Trophoblast cell (in vitro differentiated cells and primary cell): ENCODE measurements at regions not wholly inside any gene's neighbourhood (a gene's known extent, or its start where the extent isn't known, plus 50 kb on each side); places are given as distances from the start of the nearest gene placed in this dataset.
A peak's percentile ranks its signal among the peaks of the same experiment; 100 is the strongest.

Source experiments
- DNase-seq, 2 donors: peaks; one replicate each; pipeline ENCODE4 v3.0.0-alpha.2; 2016
- H2AFZ ChIP-seq: 2 replicates; pipeline ENCODE4 v1.6.1; 2013; ENCODE audit warnings: low read length, moderate library complexity, mild to moderate bottlenecking; ENCODE audit not compliant: insufficient read depth, poor library complexity
- H2AK5ac ChIP-seq: 2 replicates; pipeline ENCODE4 v1.6.1; 2013; ENCODE audit warnings: mild to moderate bottlenecking, low read length
- H2BK120ac ChIP-seq: 2 replicates; pipeline ENCODE4 v1.6.1; 2013; ENCODE audit warnings: low read length, mild to moderate bottlenecking, moderate library complexity; ENCODE audit not compliant: insufficient read depth, poor library complexity
- H2BK12ac ChIP-seq: 2 replicates; pipeline ENCODE4 v1.6.1; 2013; ENCODE audit warnings: mild to moderate bottlenecking, low read length, moderate library complexity
- H2BK5ac ChIP-seq: 2 replicates; pipeline ENCODE4 v1.6.1; 2013; ENCODE audit warnings: low read length, low read depth, moderate library complexity, mild to moderate bottlenecking; ENCODE audit not compliant: poor library complexity
- H3K14ac ChIP-seq: 2 replicates; pipeline ENCODE4 v1.6.1; 2013; ENCODE audit warnings: mild to moderate bottlenecking, low read length
- H3K18ac ChIP-seq: 2 replicates; pipeline ENCODE4 v1.6.1; 2013; ENCODE audit warnings: mild to moderate bottlenecking, low read length
- H3K23ac ChIP-seq: 2 replicates; pipeline ENCODE4 v1.6.1; 2013; ENCODE audit warnings: low read length
- H3K27ac ChIP-seq: 2 replicates; pipeline ENCODE4 v1.5.1; 2013; ENCODE audit warnings: low read depth, mild to moderate bottlenecking, inconsistent platforms, low read length, moderate library complexity
- H3K27me3 ChIP-seq: 2 replicates; pipeline ENCODE4 v1.6.1; 2013; ENCODE audit warnings: inconsistent platforms, mild to moderate bottlenecking, low read length, moderate library complexity; ENCODE audit not compliant: insufficient read depth
- H3K36me3 ChIP-seq, 2 experiments: 1 replicate in 1 of 2; 2 replicates in 1 of 2; pipeline ENCODE4 v1.6.1; 2013; ENCODE audit warnings: low read length in 2 of 2, mild to moderate bottlenecking in 2 of 2, moderate library complexity in 1 of 2; ENCODE audit not compliant: insufficient read depth in 2 of 2, control insufficient read depth in 1 of 2
- H3K4ac ChIP-seq: 2 replicates; pipeline ENCODE4 v1.6.1; 2013; ENCODE audit warnings: low read depth, mild to moderate bottlenecking, low read length, moderate library complexity
- H3K4me1 ChIP-seq, 2 experiments: 1 replicate in 1 of 2; 2 replicates in 1 of 2; pipeline ENCODE4 v1.6.1; 2013; ENCODE audit warnings: low read length in 2 of 2, mild to moderate bottlenecking in 2 of 2, moderate library complexity in 1 of 2; ENCODE audit not compliant: insufficient read depth in 2 of 2, control insufficient read depth in 1 of 2
- H3K4me2 ChIP-seq: 2 replicates; pipeline ENCODE4 v1.6.1; 2013; ENCODE audit warnings: inconsistent platforms, mild to moderate bottlenecking, low read length, moderate library complexity
- H3K4me3 ChIP-seq: 2 replicates; pipeline ENCODE4 v1.5.1; 2013; ENCODE audit warnings: mild to moderate bottlenecking, low read depth, low read length, inconsistent platforms
- H3K79me1 ChIP-seq: one replicate; pipeline ENCODE4 v1.6.1; 2013; ENCODE audit warnings: low read length
- H3K79me2 ChIP-seq: 2 replicates; pipeline ENCODE4 v1.6.1; 2013; ENCODE audit warnings: low read length, mild to moderate bottlenecking; ENCODE audit not compliant: control insufficient read depth, insufficient read depth, poor library complexity
- H3K9ac ChIP-seq: 2 replicates; pipeline ENCODE4 v1.6.1; 2013; ENCODE audit warnings: mild to moderate bottlenecking, low read length
- H3K9me3 ChIP-seq: 2 replicates; pipeline ENCODE4 v1.6.1; 2013; ENCODE audit warnings: low read depth, mild to moderate bottlenecking, control low read depth, inconsistent platforms, low read length; ENCODE audit not compliant: insufficient read depth
- H4K12ac ChIP-seq: 2 replicates; pipeline ENCODE4 v1.6.1; 2013; ENCODE audit warnings: low read depth, mild to moderate bottlenecking, low read length, moderate library complexity
- H4K8ac ChIP-seq: 2 replicates; pipeline ENCODE4 v1.6.1; 2013; ENCODE audit warnings: low read depth, mild to moderate bottlenecking, low read length, moderate library complexity
- H4K91ac ChIP-seq: one replicate; pipeline ENCODE4 v1.6.1; 2013; ENCODE audit warnings: low read depth, mild to moderate bottlenecking, low read length, moderate library complexity
- WGBS: extraction: QIAGEN DNeasy Blood & Tissue Kit; methylation state at CpG from one replicate; pipeline ENCODE4 v1.1.7; 2013; ENCODE audit warnings: missing lambda C conversion rate; ENCODE audit not compliant: insufficient read length, insufficient coverage; ENCODE audit errors: extremely low coverage; 5-methylcytosine and 5-hydroxymethylcytosine counted together

DNA sequence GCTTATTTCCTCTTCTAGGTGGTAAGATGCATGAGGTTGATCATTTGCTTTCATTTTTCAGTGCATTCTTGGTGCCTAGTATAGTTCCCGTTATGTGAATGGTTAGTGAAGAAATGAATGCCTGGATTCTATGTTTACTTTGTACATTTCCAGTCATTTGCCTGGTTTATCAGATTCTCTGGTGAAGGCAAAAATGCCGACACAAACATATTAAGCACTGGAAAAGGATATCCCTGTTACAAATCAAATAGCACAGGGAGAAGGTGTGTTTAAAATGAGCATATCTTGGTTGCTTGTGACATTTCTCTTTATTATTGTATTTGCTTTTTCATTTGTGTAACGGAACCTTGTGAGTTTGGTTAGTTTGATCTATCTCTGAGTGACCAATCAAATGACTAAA, 211.3 kb downstream of the MBL2 start:
- H2BK5ac ChIP-seq: no peak overlapping the region
- no peaks in the 10 kb centered on the region for H3K27me3 ChIP-seq
- no peak overlapping the region for H3K23ac ChIP-seq
- no peaks in the 10 kb centered on the region for H3K79me1 ChIP-seq
- H4K91ac ChIP-seq: no peak overlapping the region
- H3K4ac ChIP-seq: no peak overlapping the region
- no CpG with 5 or more reads among the region's 3 CpGs for WGBS
- no peak overlapping the region for H2BK12ac ChIP-seq
- no peaks in the 10 kb centered on the region for H3K79me2 ChIP-seq
- H3K9ac ChIP-seq: no peak overlapping the region
- H4K12ac ChIP-seq: no peak overlapping the region
- no peak for DNase-seq
- no peaks in the 10 kb centered on the region for H3K9me3 ChIP-seq
- H3K4me3 ChIP-seq: no peak overlapping the region
- no peak overlapping the region for H3K27ac ChIP-seq
- no peak overlapping the region for H2BK120ac ChIP-seq
- H3K4me2 ChIP-seq: no peak overlapping the region
- H2AK5ac ChIP-seq: no peak overlapping the region
- H3K4me1 ChIP-seq: no peaks in the 10 kb centered on the region
- no peak overlapping the region for H3K18ac ChIP-seq
- no peak overlapping the region for H4K8ac ChIP-seq
- H3K14ac ChIP-seq: no peak overlapping the region
- no peak overlapping the region for H2AFZ ChIP-seq
- no peaks in the 10 kb centered on the region for H3K36me3 ChIP-seq

DNA sequence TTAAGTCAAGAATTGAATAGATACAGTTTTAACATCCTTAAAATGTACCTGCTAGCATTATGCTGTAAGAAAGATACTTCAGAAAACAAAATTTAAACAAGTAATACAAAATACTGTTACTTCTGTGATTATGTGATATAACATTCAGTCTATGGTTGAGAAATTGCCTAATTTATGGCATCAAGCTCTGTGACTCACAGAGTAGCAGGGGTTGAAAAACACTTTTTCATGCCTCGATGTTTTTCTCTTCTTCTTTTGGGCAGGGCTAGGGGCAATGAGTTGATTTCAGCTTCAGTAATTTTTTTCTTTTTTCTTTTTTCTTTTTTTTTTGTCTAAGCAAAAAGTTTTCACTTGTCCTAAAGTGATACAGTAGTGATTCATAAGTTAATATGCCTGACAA, 209.2 kb downstream of the MBL2 start:
- Histone ChIP-seq H3K18ac (no peak overlapping the region), H3K4ac (no peak overlapping the region), H3K27ac (no peak overlapping the region), H3K14ac (no peak overlapping the region), H4K8ac (no peak overlapping the region), H3K9me3 (no peaks in the 10 kb centered on the region), H3K36me3 (no peaks in the 10 kb centered on the region), H3K23ac (no peak overlapping the region), H3K27me3 (no peaks in the 10 kb centered on the region), H4K12ac (no peak overlapping the region), H3K9ac (no peak overlapping the region), H3K4me3 (no peak overlapping the region), H2AK5ac (no peak overlapping the region), H3K79me1 (no peaks in the 10 kb centered on the region), H4K91ac (no peak overlapping the region), H2BK5ac (no peak overlapping the region), H2AFZ (no peak overlapping the region), H3K4me1 (no peaks in the 10 kb centered on the region), H2BK12ac (no peak overlapping the region), H3K4me2 (no peak overlapping the region), H3K79me2 (no peaks in the 10 kb centered on the region), H2BK120ac (no peak overlapping the region)
- WGBS: no CpG with 5 or more reads among the region's 1 CpG
- DNase-seq: no peak

DNA sequence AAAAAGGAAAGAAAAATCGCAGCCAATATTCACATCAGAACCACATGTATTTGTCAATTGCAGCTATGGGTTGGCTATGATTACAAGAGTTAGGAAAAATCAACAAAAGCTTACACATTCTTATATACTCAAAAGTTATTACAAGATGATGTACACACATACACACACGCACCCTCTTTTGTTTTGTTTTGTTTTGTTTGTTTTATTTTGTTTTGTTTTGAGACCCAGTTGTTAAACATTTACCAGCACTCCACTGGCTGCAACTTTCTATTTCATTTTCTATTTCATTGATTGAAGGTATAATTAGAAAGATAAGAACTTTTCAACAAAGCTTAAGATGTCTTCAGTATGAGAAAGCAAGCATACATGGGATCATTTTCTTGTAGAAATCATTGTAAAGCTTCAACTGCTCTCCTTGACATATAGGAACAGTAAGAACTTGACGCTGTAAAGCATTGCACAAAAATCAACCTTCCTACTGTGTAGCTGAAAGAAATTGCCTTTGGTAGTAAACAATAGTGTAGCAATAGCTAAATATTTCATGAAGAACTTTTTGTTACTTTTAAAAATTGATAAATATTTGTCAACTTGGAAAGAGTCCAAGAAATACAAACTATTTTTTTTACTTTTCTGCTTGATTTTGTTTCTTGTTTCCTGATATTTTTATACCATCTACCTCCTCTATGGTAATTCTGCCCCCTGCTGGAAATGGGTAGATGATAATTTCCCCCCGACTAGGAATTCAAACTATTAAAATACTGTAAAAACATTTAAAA, 205.9 kb downstream of the MBL2 start:
- H2BK5ac ChIP-seq: no peak overlapping the region
- no peak overlapping the region for H2BK120ac ChIP-seq
- no peaks in the 10 kb centered on the region for H3K4me1 ChIP-seq
- H4K12ac ChIP-seq: no peak overlapping the region
- H3K4ac ChIP-seq: no peak overlapping the region
- H4K8ac ChIP-seq: no peak overlapping the region
- H3K9me3 ChIP-seq: no peaks in the 10 kb centered on the region
- H3K14ac ChIP-seq: no peak overlapping the region
- H3K4me3 ChIP-seq: no peak overlapping the region
- no peak overlapping the region for H3K27ac ChIP-seq
- no peak overlapping the region for H2AK5ac ChIP-seq
- H4K91ac ChIP-seq: no peak overlapping the region
- H3K36me3 ChIP-seq: no peaks in the 10 kb centered on the region
- no peak overlapping the region for H2AFZ ChIP-seq
- no CpG with 5 or more reads among the region's 4 CpGs for WGBS
- no peak overlapping the region for H2BK12ac ChIP-seq
- H3K4me2 ChIP-seq: no peak overlapping the region
- H3K18ac ChIP-seq: no peak overlapping the region
- no peaks in the 10 kb centered on the region for H3K27me3 ChIP-seq
- DNase-seq: peak in 1 of 2 donors; percentile 43
- no peaks in the 10 kb centered on the region for H3K79me2 ChIP-seq
- H3K79me1 ChIP-seq: no peaks in the 10 kb centered on the region
- no peak overlapping the region for H3K9ac ChIP-seq
- H3K23ac ChIP-seq: no peak overlapping the region

DNA sequence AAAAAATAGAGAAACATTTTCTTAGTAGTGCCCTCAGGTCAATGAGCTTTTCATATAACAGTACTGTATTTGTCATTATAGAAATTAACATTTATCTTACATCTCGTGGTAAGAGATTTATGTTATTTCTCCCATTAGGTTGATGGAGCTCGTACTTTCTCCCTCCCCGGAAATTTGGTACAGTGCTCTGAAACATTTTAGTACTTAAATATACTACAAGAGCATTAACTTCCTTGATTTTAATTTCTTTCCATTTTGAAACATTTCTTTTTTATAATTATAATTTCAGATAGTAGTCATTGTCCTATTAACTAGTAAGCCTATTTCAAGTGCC, 205.4 kb downstream of the MBL2 start:
- no peak overlapping the region for H2BK120ac ChIP-seq
- H3K4me3 ChIP-seq: no peak overlapping the region
- H3K4ac ChIP-seq: no peak overlapping the region
- no peaks in the 10 kb centered on the region for H3K27me3 ChIP-seq
- H3K9ac ChIP-seq: no peak overlapping the region
- no peak overlapping the region for H4K91ac ChIP-seq
- H3K18ac ChIP-seq: no peak overlapping the region
- H2BK5ac ChIP-seq: no peak overlapping the region
- no peak for DNase-seq
- H3K79me2 ChIP-seq: no peaks in the 10 kb centered on the region
- no peak overlapping the region for H2AFZ ChIP-seq
- no peak overlapping the region for H3K27ac ChIP-seq
- no peaks in the 10 kb centered on the region for H3K36me3 ChIP-seq
- H3K4me1 ChIP-seq: no peaks in the 10 kb centered on the region
- H3K4me2 ChIP-seq: no peak overlapping the region
- H3K23ac ChIP-seq: no peak overlapping the region
- no peak overlapping the region for H2AK5ac ChIP-seq
- H4K12ac ChIP-seq: no peak overlapping the region
- WGBS: no CpG with 5 or more reads among the region's 3 CpGs
- H2BK12ac ChIP-seq: no peak overlapping the region
- no peak overlapping the region for H4K8ac ChIP-seq
- no peak overlapping the region for H3K14ac ChIP-seq
- no peaks in the 10 kb centered on the region for H3K79me1 ChIP-seq
- no peaks in the 10 kb centered on the region for H3K9me3 ChIP-seq
